Dermis microvascular lymphatic vessel endothelial cell (primary cell): ENCODE measurements at regions not wholly inside any gene's neighbourhood (a gene's known extent, or its start where the extent isn't known, plus 50 kb on each side); places are given as distances from the start of the nearest gene placed in this dataset.

Experiments
- DNase-seq, 2 donors: peaks; one replicate each; pipeline versions ENCODE4 v3.0.0 to v3.0.0-alpha.2; 2010; ENCODE audit warnings: low read depth in 2 of 2

DNA sequence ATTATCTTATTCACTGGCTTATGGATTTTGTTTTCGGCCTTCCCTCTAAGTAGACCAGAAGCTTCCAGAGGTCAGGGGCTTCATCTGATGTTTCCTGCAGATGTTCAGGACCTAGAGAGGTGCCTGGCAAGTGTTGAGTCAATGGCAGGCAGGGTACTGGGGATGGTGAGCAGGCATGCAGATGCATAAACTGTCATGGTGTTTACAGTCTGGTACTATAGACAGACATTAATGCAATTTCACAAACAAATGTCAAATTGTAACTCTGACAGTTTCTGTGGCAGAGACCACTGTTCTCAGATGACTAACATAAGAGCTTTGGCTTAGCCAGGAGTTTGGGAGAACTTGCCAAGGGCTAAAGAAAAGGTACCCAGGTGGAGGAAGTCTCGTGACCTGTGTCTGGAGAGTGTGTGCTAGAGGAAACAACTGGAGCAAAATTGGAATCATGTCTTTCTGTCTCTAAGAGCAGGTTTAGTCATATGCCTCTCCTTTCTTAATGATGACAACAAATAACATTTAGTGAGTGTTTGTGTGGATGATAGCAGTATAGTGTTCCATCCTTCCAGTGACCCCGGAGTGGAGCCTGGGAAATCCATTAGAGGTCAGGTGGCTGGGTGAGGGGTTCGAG lies 53.7 kb upstream of the TRAK1 start:
- DNase-seq: peak in 1 of 2 donors; percentile 81

DNA sequence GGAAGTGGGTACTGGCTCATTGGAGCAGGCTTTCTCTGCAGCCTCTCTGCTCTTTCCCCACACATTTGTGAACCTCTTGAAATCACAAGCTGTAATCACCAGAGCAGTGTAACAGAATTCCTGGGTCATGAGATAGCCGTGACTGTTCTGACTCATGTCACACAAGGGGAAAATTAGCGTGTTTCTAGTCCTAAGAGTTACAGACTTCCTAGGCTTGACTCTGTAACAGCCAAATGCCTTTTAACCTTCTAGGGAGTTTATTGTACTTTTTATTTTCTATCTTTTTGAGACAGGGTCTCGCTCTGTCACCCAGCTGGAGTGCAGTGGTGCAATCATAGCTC lies 54.7 kb upstream of the TRAK1 start:
- peak; percentile 82 to 95 for DNase-seq

DNA sequence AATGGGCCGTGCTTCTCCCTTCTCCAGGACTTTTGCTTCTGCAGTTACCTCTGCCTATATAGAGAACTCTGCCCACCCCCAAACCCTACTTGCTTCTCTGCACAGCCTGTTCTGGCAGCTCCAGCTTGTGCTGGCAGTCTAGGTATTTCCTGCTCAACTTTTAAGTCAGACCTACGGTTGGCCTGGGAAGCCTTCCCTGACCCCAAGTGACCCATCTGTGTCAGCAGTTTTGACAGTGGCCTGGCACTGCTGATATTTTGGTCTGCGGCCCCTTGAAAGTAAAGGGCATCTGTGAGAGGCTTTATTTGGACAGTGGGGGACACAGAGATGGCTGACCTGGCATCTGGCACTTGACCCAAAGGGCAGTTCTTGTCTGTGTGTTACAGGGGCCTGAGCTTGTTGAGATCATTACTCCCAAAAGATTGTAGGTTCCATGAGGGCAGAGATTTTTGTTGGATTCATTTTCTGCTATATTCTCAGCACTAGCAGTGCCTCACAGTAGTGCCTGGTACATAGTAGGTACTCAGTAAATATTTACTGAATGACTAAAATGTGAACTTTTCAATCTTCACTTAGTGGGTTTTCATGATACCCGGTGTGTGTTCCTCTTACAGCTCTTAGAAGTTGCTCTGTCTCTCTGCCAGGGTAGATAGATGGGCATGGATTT lies 55.2 kb upstream of the TRAK1 start:
- DNase-seq: no peak

DNA sequence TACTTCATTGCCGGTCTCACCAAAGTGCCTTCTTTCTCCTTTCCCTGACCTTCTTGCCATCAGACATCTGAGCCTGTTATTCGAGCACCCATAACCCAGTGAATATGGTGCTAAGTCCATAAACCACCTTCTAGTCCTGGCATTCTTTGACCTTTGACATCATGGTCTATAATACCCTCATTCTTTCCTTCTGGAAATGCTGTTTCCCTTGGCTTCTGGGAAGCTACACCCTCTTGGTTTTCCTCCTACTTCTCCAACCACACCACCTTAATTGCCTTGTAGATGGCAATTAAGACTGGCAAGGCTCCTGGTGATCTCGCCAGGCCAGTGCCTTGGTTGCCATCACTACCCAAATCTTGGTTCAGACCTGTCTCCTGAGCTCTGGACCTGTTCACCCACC lies 56.1 kb upstream of the TRAK1 start:
- no peak for DNase-seq

DNA sequence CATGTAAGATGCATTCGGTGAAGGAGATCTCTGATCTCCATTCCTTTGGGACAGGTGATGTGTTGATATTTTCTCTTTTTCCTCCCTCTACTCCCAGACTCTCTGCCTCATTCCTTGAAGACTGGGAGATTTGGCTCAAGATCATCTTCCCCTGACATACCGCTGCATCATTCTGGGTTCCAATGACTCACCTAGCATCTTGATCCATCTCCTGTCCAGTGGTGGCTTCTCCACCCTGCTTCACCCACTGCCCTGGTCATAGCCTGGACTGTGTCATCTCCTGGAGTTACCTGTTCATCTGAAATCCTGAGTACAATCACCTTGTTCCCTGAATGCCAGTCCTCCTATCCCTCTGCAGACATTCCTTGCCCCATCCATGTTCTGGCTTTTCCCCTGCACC lies 57.4 kb upstream of the TRAK1 start:
- DNase-seq: no peak

DNA sequence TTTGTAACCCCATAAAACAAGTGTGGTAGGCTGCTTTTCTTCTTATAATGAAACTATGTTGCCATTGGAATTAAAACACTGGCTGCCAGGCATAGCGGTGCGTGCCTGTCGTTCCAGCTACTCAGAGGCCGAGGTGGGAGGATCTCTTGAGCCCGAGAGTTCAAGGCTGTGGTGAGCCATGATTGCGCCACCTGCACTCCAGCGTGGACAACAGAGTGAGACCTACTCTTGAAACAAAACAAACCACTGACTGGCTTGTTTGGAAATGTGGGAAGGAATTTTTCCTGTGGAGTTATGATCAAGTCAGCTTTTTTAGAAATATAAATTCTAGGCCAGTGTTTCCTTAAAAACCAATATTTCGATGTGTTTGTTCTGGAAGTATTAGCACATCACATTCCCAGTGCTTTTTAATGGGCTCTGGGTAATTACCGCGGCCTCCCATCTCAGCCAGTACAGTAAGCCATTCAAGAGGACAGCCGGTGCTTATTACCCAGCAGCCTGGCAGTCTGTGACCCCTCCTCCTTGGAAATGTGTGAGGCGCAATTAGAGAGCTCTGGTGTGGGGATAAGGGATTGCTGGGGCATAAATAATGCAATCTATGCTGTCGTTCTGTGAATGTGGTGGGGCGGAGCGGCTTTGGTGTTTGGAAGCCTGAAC lies 58.3 kb upstream of the TRAK1 start:
- peak in 1 of 2 donors; percentile 36 for DNase-seq

DNA sequence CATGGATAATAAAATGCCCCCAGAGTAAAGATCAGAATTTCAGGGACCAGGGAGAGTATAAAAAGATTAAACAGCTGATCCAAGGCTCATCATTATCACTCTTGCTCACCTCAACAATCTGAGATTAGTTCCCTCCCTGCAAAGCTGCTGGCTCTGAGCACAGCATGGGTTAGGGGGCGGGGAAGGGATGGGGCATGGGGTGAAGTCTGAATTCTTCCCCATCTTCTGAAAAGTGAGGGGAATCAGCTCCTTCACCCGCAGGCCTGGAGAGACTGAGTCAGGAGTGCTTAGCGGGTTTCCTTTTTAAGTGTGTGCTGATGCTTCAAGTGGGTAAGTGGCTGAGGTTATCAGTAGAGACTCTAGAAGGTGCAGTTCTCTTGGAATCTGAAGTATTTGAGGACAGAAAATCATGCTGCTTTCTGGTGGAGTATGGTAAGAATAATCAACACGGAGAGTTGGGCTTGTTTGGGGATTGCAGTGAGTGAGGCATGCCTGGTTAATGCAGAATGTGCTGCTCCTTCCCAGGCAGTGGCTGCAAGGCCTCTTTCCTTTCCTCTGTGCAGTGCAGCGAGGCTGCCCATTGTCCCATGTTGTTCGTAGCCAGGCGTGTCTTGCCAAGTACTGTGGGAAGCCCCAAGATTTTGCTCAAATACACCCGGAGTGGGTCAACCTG lies 59.2 kb upstream of the TRAK1 start:
- DNase-seq: peak in 1 of 2 donors; percentile 54

DNA sequence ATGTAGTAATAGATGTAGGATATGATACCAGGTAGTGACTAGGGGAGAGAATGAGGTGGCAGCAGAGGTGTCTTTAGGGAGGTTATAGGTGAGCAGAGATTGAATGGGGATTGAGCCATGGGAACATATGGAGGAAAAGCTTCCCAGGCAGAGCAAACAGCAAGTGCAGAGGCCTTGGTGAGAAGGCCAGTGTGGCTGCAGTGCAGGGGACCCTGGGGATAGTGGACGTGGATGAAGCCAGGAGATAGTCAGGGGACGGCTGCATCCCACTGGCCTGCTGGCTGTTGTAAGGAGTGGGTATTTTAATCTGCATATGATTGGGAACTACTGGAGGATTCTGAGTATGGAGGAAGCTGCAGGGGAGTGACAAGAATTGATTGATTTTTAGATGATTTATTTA lies 62.7 kb upstream of the TRAK1 start:
- DNase-seq: no peak

DNA sequence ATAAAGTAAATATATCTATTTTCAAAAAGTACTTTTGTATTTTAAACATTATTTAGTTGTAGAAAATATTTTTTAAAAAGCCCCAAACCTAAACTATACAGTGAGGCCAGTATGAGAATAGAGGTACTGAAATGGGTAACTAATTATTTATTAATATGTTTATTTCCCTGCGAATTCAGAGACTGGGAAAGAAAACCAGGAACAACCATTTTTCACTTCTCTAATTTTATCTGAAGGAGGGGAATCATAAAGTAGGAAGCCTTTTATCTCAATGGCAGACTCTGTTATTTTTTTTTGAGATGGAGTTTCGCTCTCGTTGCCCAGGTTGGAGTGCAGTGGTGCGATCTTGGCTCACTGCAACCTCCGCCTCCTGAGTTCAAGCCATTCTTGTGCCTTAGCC lies 63.6 kb upstream of the TRAK1 start:
- DNase-seq: no peak

DNA sequence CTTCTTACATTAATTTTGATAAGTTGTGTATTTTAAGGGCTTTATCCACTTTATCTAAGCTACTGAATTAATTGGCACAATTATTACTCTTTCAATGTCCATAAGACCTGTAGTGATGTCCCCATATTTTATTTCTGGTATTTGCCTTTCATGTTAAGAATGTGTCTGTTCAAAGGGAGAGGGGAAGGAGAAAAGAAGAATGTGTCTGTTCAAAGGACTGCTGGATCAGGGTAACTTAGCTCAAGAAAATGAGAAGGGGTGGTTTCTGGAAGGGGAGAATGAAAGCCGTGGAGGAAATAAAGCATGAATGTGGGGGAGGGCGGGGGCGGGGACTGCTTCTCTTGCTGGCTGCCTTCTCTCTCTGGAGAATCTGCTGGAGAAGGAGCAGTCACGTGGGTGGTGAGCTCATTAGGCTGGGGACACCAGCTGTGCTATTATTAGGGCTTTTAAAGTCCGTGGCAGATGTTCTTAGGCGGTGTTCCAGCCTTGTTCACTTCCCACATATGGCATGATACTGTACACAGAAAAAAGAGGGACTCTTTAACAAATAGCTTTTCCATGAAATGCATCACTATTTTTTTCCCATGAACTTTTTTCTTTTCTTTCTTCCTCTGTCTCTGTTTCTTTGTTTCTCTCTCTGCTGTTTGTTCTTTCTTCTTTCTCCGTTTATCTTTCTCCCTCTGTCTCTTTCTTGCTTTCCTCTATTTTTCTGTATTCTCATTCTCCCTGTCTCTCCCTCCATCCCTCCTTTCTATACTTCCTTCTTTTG lies 63.7 kb upstream of the ULK4 start:
- peak in 1 of 2 donors; percentile 97 for DNase-seq

DNA sequence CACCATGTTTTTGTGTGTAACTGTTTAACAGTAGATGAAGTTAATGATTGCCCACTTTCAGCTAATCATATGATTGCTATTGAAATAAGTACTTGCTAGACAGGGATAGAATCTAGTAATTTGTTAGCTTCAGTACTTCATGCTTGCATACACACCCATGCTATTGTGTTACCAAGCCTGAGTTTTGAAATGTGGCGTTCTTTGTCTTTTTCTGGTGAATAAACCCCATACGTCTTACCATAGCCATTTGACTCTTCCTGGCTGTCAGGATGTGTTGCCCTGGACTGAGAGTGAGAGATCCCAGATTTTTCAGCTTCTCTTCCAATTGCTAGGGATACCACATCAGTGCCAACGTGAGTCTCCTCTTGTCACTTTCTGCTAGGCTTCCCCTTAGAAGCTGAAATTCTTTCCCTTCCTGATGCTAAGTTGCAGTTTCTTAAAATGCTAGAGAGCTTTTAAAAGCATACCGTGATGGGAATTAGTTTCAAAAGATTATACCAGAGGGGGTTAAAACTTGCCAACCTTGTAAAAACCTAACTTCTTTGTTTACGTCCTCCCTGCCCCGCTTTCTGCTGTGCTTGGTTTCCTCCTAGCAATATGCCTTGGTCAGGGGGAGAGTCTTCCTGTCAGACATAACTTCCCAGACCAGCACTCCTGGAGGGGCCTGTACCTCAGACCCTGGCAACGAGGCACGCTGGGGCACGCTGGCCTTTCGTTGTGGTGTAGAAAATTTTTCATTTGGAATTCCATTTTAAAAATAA lies 62.9 kb upstream of the ULK4 start:
- peak in 1 of 2 donors; percentile 69 for DNase-seq

DNA sequence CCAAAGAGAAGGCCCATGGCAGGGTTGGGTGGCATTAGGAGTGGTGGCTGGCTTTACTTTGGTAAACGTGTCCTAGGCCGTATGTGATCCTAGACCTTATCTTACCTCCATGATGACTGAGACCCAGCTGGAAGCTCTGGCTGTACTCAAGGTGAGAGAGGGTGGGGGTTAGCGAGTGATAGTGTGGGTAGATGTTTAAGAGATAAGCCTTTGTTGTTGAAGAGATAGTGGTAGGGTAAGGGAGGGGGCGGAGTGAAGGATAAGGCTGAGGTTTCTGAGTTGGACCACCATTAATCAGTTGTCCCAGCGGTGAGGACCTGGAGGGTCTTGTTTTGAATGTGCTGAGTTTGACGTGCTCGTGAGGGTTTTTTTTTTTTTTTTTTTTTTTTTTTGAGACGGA lies 61.5 kb upstream of the ULK4 start:
- DNase-seq: no peak

DNA sequence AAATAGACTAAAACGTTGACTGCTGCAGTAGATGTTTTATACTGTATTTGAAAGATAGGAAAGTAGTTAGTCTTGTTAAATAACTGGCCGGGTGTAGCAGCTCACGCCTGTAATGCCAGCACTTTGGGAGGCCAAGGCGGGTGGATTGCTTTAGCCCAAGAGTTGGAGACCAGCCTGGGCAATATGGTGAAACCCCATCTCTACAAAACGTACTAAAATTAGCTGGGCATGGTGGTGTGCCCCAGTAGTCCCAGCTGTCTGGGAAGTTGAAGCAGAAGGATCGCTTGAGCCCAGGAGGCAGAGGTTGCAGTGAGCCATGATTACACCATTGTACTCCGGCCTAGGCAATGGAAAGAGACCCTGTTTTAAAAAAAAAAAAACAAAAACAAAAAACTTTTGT lies 60.5 kb upstream of the ULK4 start:
- DNase-seq: no peak

DNA sequence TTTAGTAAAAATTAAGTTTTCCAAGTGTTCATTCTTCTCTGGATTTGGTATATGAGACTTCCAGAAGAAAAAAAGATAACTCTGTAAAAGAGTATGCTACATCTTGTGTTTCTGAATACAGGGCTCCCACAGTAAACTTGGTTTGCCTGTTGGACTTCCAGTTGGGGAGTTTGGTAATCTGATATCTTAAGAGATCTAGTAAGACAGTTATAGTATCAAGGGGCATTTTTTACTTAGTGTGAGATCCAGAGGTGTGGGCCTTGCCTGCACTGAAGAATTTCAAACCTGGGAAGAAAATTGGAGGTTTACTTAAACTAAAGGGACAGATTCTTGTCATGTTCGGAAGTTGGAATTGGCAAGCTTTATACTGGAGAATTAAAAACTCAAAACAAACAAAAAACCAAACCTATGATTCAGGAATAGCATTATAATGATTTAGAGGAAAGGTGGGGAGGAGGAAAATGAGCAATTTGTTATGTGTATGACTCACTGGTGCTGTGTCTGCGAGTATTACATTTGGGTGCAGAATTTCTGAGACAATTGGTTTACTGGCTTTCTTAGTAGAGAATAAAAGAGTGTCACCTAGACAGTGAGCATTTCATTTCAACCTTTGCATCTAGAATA lies 58.9 kb upstream of the ULK4 start:
- DNase-seq: peak; percentile 58 to 94

DNA sequence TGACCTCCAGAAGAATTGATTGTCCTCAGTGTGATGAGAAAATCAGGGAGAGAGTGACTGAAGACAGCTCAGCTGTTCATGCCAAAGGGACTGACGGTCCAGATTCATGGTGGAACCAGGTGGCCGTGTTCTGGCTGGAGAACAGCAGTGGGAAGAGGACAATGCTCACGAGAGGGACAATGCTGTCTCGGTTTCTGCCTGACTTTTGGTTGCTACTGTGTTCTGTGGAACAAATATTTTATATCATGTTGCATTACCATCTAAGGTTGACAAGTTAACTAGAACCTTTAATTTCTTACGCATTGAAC lies 58.0 kb upstream of the ULK4 start:
- DNase-seq: no peak

DNA sequence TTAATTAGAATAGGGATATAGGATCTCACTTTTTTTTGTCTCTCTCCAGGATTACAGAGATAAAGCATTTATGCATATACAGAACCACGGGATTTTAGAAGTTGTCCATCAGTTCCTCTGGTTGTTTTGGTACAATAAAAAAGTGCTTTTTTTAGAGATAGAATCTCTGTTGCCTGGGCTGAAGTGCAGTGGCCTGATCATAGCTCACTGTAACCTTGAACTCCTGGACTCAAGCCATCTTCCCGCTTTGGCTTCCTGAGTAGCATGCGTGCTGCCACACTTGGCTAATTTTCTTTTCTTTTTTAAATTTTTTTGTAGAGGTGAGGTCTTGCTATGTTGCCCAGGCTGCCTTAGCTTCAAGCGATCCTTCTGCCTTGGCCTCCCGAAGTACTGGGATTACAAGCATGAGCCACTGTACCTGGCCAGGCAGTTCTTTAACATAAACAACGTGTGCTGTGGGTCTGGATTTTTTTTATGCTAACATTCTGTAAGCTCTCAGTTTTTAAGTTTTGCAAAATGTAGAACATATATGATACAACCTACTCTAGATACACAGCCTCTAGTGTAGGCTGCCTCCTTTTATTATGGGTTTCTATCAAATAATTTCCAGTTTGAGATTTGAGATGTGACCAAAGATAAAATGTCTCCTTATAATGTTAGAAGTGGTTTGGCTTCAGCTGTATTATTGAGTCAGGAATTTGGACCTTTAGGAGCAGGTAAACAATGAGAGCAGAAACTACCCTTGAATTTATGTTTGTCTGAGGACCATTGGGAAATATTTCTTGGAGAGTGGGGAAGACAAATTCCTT lies 57.4 kb upstream of the ULK4 start:
- peak in 1 of 2 donors; percentile 59 for DNase-seq

DNA sequence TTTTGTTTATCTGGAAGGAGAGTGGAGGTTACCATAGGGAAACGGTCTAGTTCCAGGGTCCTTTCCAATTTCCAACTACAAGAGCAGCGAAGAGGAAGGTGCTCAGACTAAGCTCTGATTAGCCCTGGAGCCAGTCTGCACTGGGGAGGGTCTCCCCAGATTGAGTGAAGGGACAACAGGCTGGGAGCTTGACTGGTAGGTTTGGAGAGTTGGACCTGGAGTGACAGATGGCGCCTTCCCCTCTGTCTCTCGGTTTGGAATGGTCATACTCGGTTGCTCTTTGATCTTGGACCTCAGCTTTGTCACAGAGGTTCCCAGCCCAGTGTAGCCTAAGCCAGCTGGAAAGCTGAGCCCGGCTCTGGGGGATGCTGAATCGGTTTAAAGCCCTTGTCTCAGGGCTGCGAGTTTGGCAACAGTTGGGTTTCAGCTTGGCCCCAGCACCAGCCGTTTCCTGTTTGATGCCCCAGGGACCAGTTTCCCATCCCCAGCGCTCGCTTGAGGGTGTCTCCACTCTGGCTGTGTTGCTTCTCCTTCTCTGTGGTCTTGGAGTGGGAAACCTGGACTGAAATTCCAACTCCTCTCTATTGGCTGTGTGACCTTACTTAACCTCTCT lies 53.1 kb upstream of the ULK4 start:
- DNase-seq: peak in 1 of 2 donors; percentile 66

DNA sequence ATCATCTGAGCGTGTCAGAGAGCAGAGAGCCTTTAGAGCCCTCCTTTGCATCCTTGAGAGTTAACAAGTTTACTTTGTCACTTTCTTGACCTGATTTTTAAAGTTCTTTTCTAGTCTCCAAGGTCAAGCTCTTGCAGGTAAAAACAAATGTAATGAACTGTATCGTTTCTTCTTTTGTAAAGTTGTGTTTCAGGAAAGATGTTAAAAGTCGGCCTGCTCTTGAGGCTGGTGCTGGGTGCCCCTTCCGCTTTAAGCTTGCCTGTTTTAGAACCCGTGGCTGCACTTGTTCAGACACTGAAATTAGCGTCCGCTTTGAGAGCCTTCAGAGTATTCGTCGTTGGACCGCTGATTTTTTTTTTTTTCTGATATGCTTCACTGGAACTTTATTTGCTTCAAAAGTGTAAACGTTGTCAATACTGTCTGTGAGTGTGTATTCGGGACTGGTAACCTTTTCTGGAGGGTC lies 52.6 kb upstream of the ULK4 start:
- peak in 1 of 2 donors; percentile 43 for DNase-seq

DNA sequence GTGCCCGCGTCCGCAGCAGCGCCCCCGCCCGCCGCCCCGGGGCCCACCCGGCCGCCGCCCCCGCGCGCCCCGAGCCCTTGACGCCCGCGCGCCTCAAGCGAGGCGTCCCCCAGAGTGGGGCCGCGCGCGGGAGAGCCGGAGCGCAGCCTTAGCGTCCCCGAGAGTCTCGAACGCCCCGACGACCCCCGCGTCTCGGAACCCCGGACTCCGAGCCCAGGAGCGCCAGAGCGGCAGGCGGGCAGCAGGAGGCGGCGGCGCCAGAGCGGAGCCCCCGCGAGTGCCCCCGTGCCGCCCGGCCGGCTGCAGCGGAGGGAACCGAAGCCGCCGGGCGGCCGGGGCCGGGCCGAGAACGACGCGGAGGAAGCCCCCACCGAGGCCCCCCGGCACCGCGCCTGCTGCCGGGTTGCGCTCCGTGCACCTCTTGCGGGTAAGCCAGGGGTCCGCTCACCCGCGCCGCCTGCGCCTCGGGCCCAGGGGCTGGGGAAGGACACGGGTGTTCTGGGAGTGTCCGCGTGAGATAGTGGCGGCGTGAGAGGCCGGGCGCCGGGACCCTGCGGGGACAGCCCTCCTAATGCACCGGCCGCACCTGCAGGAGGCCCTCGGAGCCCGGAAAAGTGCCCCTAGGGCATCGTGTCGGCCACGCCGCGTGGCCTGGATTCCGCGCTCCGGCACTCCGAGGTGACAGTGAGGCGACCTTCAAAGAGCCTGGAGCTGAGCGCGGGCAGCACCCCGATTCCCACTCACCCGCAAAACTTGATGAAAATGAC lies 52.0 kb upstream of the ULK4 start:
- DNase-seq: peak in 1 of 2 donors; percentile 40
